K562 (cell line): ENCODE measurements at regions not wholly inside any gene's neighbourhood (a gene's known extent, or its start where the extent isn't known, plus 50 kb on each side); places are given as distances from the start of the nearest gene placed in this dataset.

Experiments
- DMBX1 ChIP-seq: fragments of 250-450 bp; sonication (Bioruptor Pico); IDR thresholded peaks from 2 replicates; pipeline ENCODE4 v1.8.0; 2022; ENCODE audit warnings: inconsistent platforms, mild to moderate bottlenecking, moderate library complexity, borderline replicate concordance
- HDAC8 ChIP-seq: fragments of 450-650 bp; IDR thresholded peaks from 2 replicates; pipeline ENCODE4 v1.6.1; 2016; ENCODE audit warnings: mild to moderate bottlenecking, missing genetic modification characterization, moderate library complexity, missing compliant biosample characterization
- MGA ChIP-seq: fragments of 450-650 bp; IDR thresholded peaks from 2 replicates; pipeline ENCODE4 v1.6.1; 2016; ENCODE audit warnings: mild to moderate bottlenecking, moderate library complexity
- NFRKB ChIP-seq: fragments of 450-650 bp; IDR thresholded peaks from 2 replicates; pipeline ENCODE4 v1.6.1; 2016; ENCODE audit warnings: low read depth
- TRIM28 ChIP-seq: fragments of 450-650 bp; IDR thresholded peaks from 2 replicates; pipeline ENCODE4 v1.6.1; 2017
- ZNF175 ChIP-seq: fragments of 200-800 bp; sonication (Bioruptor generic); IDR thresholded peaks from 2 replicates; pipeline ENCODE4 v1.6.1; 2016; ENCODE audit warnings: low read depth, mild to moderate bottlenecking, missing genetic modification characterization, missing compliant biosample characterization
- ZNF644 ChIP-seq: fragments of 200-800 bp; sonication (Bioruptor generic); IDR thresholded peaks from 2 replicates; pipeline ENCODE4 v1.6.1; 2016; ENCODE audit warnings: low read depth, missing genetic modification characterization, missing compliant biosample characterization
- ZNF668 ChIP-seq: fragments of 250-450 bp; sonication (Bioruptor Pico); IDR thresholded peaks from 2 replicates; pipeline ENCODE4 v1.8.0; 2022; ENCODE audit warnings: mild to moderate bottlenecking, inconsistent platforms
- TF ChIP-seq, protein P1 (sequence below): sonication (generic); formaldehyde crosslinking; IDR thresholded peaks from 2 replicates; pipeline ENCODE4 v1.8.0; 2022; ENCODE audit warnings: missing genetic modification reagents, mild to moderate bottlenecking, borderline replicate concordance

DNA sequence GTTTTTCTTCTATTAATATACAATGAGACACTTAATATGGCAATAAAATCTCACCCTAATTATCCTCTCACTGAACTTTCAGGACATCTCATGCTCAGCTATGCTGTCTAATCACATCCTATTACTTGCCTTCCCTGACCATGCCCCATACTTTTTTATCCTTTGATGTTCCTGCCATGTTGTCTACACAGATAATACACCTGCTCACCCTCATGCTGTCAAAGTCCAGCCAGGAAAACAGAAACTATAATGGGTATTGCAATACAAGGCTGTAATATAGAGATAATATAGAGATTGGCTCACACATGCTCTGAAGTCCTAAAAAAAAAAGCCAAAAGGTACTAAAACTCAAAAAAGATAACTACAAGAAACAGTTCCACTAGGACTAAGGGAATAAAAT is 305.4 kb downstream of the PRDM5 start (continued):
- TF ChIP-seq MGA: no peak
- TF ChIP-seq, protein P1, sequence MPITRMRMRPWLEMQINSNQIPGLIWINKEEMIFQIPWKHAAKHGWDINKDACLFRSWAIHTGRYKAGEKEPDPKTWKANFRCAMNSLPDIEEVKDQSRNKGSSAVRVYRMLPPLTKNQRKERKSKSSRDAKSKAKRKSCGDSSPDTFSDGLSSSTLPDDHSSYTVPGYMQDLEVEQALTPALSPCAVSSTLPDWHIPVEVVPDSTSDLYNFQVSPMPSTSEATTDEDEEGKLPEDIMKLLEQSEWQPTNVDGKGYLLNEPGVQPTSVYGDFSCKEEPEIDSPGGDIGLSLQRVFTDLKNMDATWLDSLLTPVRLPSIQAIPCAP (CRISPR knock-in tag): no peak
- TF ChIP-seq HDAC8: no peak
- no peak for TF ChIP-seq DMBX1
- no peak for TF ChIP-seq ZNF175
- no peak for TF ChIP-seq ZNF644
- no peak for TF ChIP-seq ZNF668 (CRISPR knock-in tag)
- no peak for TF ChIP-seq TRIM28
- TF ChIP-seq NFRKB: no peak
